ENCODE measurements at regions not wholly inside any gene's neighbourhood (a gene's known extent, or its start where the extent isn't known, plus 50 kb on each side); places are given as distances from the start of the nearest gene placed in this dataset.

DNA sequence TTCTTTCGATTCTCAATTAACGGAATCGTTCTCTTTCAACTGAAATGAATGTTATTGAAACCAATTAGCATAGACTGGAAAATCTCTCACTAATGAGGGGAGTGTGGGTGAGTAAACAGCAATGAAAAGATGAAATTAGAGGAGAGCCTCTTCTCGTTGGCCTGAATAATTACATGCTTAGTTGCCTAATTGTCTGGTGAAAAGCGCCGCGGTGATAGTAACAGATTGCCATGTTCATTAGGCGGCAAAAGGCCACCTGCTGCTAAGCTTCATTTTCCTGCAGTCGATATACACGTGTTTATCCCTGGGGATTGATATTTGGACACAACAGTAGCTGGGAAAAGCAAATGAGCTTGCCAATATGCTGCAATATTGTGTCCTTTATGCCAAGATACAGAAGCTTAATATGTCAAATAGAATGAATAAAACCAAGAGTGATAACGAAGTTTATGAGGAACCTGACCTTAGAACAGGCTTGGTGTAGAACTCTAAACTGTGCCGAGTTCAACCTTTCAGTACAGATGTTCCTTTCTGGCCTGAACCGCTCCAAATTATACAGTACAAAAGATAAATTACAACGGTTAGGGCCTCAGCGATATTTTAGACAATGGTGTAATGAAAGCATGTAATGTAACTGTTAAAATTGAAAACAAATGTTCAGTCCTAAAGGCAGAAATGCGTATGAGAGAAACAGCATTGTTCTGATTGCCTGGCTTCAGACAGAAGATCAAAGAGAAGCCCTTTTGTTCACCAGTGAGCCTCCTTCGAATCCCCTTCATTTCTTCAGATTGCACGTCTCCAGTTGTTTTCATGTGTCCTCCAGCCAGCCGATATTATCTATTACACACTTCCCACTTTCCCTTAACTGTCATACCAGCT, 185.2 kb downstream of the SHOX2 start:
- TF ChIP-seq, protein P1, sequence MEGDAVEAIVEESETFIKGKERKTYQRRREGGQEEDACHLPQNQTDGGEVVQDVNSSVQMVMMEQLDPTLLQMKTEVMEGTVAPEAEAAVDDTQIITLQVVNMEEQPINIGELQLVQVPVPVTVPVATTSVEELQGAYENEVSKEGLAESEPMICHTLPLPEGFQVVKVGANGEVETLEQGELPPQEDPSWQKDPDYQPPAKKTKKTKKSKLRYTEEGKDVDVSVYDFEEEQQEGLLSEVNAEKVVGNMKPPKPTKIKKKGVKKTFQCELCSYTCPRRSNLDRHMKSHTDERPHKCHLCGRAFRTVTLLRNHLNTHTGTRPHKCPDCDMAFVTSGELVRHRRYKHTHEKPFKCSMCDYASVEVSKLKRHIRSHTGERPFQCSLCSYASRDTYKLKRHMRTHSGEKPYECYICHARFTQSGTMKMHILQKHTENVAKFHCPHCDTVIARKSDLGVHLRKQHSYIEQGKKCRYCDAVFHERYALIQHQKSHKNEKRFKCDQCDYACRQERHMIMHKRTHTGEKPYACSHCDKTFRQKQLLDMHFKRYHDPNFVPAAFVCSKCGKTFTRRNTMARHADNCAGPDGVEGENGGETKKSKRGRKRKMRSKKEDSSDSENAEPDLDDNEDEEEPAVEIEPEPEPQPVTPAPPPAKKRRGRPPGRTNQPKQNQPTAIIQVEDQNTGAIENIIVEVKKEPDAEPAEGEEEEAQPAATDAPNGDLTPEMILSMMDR (optimal IDR thresholded peaks at IDR 0.05 in 1 of 3, IDR thresholded peaks at IDR 0.05 in 1 of 3, conservative IDR thresholded peaks at IDR 0.05 in 1 of 3; ENCODE audit: extremely low read depth in 1 of 3, insufficient read depth in 2 of 3, low read length in 3 of 3) = no peak
- no peak for TF ChIP-seq EZH2 (IDR thresholded peaks at IDR 0.05; ENCODE audit: low read length)
